Stimulated activated CD4-positive, alpha-beta T cell treated with anti-CD3 and anti-CD28 coated beads, Interleukin-2, amount 100 ng/mL, for 4 hours (primary cell): ENCODE measurements at regions not wholly inside any gene's neighbourhood (a gene's known extent, or its start where the extent isn't known, plus 50 kb on each side); places are given as distances from the start of the nearest gene placed in this dataset.

Experiments used
- DNase-seq: peaks from one replicate; pipeline ENCODE4 v3.0.0-alpha.2; 2020; ENCODE audit warnings: low read depth

- DNase-seq, result no peak
Measured at GRCh38 chr14:96931751-96932150, 134.6 kb downstream of the VRK1 start.

GRCh38 chr14:96934638-96935330 is 137.6 kb downstream of the VRK1 start:
- no peak for DNase-seq

- no peak for DNase-seq
Measured at GRCh38 chr14:96938946-96939345, 141.8 kb downstream of the VRK1 start.

- no peak for DNase-seq
Measured at GRCh38 chr14:96940009-96940408, 142.8 kb downstream of the VRK1 start.

- no peak for DNase-seq
Measured at GRCh38 chr14:96944297-96944696, 147.1 kb downstream of the VRK1 start.

- DNase-seq, result no peak
Measured at GRCh38 chr14:96945721-96946120, 148.5 kb downstream of the VRK1 start.

DNA sequence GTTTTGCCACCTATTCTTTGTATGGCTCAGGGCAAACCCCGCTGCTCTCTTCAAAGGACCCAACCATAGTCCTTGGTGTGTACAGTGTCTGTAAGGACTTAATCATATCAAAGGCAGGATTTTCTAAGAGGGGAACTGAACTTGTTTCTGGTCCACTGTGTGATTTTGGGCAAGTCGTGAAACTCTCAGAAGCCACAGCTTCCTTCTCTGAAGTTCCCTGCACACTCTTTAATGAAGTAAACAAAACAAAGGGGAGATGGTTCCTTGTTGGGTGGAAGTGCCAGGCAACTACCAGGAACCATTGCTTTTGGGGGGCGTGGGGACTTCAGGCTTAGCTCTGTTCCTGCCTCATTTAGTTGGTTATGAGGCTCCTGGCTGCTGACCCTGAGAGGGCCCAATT is 152.4 kb downstream of the VRK1 start:
- no peak for DNase-seq

DNA sequence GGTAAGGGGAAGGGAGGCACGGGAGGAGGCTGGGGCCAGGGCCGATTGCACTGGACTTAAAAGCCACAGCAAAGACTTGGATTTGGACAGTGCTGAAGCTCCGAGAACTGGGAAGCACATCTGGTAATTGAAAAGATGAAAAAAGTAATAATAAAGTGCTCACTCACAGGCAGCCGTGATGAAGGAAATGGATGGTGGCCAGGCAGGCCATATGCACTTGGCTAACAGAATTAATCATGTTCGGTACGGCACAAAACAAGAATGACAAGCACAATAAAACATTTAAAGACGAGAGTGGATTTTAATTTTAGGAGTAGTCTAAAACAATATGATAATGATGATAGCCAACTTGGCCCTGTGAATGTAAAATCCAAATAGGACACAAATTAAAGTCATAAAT is 154.3 kb downstream of the VRK1 start:
- DNase-seq, result no peak

- DNase-seq, result no peak
Measured at GRCh38 chr14:96953087-96953874, 156.1 kb downstream of the VRK1 start.

GRCh38 chr14:96953875-96954185 is 156.6 kb downstream of the VRK1 start:
- no peak for DNase-seq

DNA sequence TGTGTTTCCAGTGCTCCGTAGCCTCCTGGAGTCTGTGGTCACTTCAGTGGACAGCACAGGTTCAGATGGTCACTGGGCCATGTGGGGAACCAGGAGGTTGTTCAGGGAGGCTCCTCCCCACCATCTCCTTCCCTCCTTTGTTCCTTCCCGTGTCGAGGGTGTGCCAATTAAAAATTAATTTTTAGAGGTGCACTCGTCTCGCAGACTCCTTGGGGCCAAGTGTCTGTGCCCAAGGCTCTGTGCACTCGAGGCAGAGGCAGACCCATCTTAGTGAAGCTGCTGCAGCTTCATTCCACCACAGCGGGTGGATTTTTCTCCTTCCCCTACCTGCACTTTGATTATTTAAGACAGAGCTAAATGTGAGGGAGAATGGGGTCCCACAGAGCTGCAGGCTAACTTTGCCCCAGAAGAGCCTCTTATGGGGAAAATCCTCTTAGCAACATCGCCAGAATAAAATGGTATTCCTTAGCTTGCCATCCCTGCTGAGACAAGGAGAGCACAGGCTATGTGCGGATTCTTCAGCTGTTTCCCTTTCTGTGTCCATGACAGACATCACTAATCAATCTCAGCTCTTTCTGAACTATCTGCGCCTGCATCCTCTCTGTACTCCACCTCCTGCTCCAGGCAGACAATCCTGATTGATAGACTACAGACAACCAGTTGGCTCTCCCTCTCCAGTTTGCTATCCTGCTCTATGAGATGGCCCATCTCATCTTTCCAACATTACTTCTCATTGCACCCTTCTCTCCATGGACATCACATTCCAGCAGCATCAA is 159.5 kb downstream of the VRK1 start:
- DNase-seq, result no peak

GRCh38 chr14:96958057-96958456 is 160.9 kb downstream of the VRK1 start:
- DNase-seq, result no peak

GRCh38 chr14:96959992-96960391 is 162.8 kb downstream of the VRK1 start:
- no peak for DNase-seq

GRCh38 chr14:96960598-96961116 is 163.5 kb downstream of the VRK1 start:
- DNase-seq, result no peak

DNA sequence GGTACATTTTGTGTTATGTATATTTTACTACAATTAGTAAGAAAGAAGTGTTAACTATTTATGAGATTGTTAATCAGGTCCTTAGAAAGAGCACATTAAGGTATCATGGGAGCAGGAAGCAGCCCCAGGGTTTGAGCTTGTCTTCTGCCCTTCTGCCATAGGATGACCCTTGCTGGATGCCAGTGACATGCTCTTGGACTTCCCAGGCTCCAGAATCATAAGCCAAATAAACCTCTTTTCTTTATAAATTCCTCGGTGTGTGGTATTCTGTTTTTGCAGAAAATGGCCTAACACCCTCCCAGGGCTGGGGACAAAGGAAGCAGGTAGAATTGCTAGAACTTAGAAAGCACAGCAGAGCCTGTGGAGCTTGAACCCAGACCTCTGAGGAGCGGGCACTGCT is 164.7 kb downstream of the VRK1 start:
- DNase-seq, result no peak

GRCh38 chr14:96962337-96962736 is 165.2 kb downstream of the VRK1 start:
- DNase-seq, result no peak

DNA sequence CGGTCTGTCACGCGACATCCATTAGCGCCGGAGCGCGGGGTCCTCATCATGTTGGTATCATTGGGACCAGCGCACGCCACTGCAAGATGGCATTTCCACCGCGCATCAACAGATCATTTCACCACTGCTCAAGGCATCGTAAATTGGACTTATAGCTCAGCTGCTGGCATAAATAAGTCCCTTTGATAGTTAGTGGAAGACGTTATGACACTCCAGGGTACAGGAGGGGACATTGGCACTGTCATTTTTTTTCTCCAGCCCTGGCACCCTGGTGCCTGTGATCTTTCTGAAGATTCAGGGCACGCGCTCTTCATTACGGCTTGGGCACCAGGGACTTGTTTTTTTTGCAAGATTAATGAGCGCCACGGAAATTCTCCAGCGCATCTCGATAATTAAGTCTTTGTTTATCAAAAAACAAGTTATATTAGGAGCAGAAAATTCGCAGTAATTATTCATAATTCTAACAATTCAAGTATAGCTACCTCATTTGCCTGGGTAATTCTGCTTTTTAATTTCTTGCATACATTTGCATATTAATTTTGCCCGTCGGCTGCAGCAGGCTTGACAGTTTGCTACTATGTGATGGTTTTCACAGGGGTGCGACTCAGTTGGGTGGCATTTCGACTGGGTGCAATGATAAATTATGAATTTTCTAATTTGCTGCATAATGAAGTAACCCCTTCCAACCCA is 167.7 kb downstream of the VRK1 start:
- no peak for DNase-seq

- no peak for DNase-seq
Measured at GRCh38 chr14:96965885-96966595, 168.9 kb downstream of the VRK1 start.

- DNase-seq, result no peak
Measured at GRCh38 chr14:96975116-96975515, 177.9 kb downstream of the VRK1 start.

DNA sequence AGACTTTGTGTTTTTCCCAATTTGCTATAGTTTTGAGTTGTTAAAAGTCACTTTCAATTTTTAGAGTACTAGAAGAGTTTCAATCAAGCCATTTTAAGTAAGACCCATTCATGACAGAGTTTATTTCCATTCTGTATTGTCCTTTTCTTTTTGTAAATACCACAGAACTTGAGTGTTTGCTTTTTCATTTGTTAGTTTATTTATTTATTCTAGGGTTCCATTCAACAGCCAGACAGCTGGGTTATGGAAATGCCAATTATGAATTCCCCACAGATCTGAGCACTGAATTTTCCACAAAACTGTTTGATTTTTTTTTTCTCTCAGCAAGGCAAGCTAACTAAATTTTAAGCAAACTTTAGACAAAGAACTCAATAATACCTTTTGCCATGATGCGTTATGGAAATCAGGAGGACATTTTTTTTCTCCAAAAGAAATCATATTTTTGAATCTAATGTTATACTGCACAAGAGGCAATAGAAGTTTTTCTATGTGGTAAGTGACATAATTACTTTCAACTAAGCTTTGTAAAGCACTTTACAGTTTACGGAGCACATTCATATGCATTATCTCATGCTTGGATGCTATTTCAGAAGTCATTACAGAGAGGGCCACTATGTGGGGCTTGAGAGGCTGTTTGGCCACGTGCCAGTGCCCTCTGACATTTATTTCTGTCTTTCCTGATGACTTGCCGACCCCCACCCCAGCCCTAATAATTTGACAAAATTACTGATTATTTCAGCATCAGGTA is 181.5 kb downstream of the VRK1 start:
- DNase-seq, result no peak

DNA sequence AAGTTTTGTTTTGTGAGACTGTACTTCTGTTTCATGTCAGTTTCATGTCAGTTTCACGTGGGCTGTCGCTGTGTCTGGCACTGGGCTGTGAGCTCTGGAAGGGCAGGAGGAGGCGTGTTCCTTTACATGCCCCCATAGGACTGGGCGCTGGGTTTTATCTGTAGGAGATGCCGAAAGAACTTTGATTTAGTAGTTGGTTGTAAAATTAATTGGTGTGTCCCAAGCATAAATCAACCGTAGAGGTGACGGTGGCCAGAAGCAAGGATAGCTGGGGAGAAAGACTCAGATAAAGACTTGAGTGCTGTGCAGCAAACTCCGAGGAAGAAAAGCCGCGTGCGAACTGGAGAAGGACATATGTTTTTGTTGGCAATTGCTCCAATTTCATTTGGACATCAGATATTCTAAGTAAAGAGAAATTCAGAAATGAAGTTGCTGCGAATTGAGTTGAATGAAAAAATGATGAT is 182.5 kb downstream of the VRK1 start:
- no peak for DNase-seq
